ENCODE measurements at regions not wholly inside any gene's neighbourhood (a gene's known extent, or its start where the extent isn't known, plus 50 kb on each side); places are given as distances from the start of the nearest gene placed in this dataset.
"Not testable (repeated sequence)": the region's sequence is repeated elsewhere in the genome, so short reads cannot be mapped to it uniquely, and the experiment has no call there.

- H3K27me3 ChIP-seq (ENCODE audit: low read depth, low read length) = no peaks in the 10 kb centered on the region
- H3K9me3 ChIP-seq (ENCODE audit: insufficient read depth, low read length) = no peaks in the 10 kb centered on the region
- H3K4me1 ChIP-seq (ENCODE audit: low read length) = no peaks in the 10 kb centered on the region
- no peaks in the 10 kb centered on the region for H3K79me2 ChIP-seq (ENCODE audit: low read length)
- no peak overlapping the region for H3K27ac ChIP-seq (ENCODE audit: low read length)
- no peak overlapping the region for H3K4me2 ChIP-seq (ENCODE audit: low read length)
- H3K36me3 ChIP-seq (replicated peaks; ENCODE audit: low read depth, low read length) = no peaks in the 10 kb centered on the region
- no peak for TF ChIP-seq EZH2phosphoT487 (IDR thresholded peaks at IDR 0.05; ENCODE audit: low read depth)
- no peak for TF ChIP-seq CTCF (IDR thresholded peaks at IDR 0.05; ENCODE audit: low read depth, low read length)
- H3K4me3 ChIP-seq (ENCODE audit: low read length) = no peak overlapping the region
- H4K20me1 ChIP-seq (ENCODE audit: insufficient read depth, low read length) = no peaks in the 10 kb centered on the region
- no peak overlapping the region for H3K9ac ChIP-seq (ENCODE audit: low read length)
- no peak overlapping the region for H2AFZ ChIP-seq (ENCODE audit: low read depth, low read length)
These were observed 59.7 kb downstream of the HMGB3 start for GRCh38 chrX:151042842-151043241.

- not testable (repeated sequence) for H3K79me2 ChIP-seq (ENCODE audit: low read length); H2AFZ ChIP-seq (ENCODE audit: low read depth, low read length); H3K27ac ChIP-seq (ENCODE audit: low read length); H3K4me2 ChIP-seq (ENCODE audit: low read length); H3K9ac ChIP-seq (ENCODE audit: low read length); H3K9me3 ChIP-seq (ENCODE audit: insufficient read depth, low read length); H3K4me1 ChIP-seq (ENCODE audit: low read length); H3K36me3 ChIP-seq (replicated peaks; ENCODE audit: low read depth, low read length); H3K4me3 ChIP-seq (ENCODE audit: low read length); H3K27me3 ChIP-seq (ENCODE audit: low read depth, low read length); H4K20me1 ChIP-seq (ENCODE audit: insufficient read depth, low read length)
These were observed 83.2 kb downstream of the HMGB3 start for GRCh38 chrX:151066373-151066772.

GRCh38 chrX:151073767-151074166 lies 90.6 kb downstream of the HMGB3 start:
- no peak overlapping the region for H3K4me3 ChIP-seq (ENCODE audit: low read length)
- no peaks in the 10 kb centered on the region for H3K79me2 ChIP-seq (ENCODE audit: low read length)
- H2AFZ ChIP-seq (ENCODE audit: low read depth, low read length) = no peak overlapping the region
- H3K4me2 ChIP-seq (ENCODE audit: low read length) = no peak overlapping the region
- H3K9me3 ChIP-seq (ENCODE audit: insufficient read depth, low read length) = no peaks in the 10 kb centered on the region
- H3K36me3 ChIP-seq (replicated peaks; ENCODE audit: low read depth, low read length) = no peaks in the 10 kb centered on the region
- no peaks in the 10 kb centered on the region for H3K4me1 ChIP-seq (ENCODE audit: low read length)
- H3K27me3 ChIP-seq (ENCODE audit: low read depth, low read length) = no peaks in the 10 kb centered on the region
- no peak overlapping the region for H3K9ac ChIP-seq (ENCODE audit: low read length)
- no peak overlapping the region for H3K27ac ChIP-seq (ENCODE audit: low read length)
- TF ChIP-seq CTCF (IDR thresholded peaks at IDR 0.05; ENCODE audit: low read depth, low read length) (no peak), EZH2phosphoT487 (IDR thresholded peaks at IDR 0.05; ENCODE audit: low read depth) (no peak)
- no peaks in the 10 kb centered on the region for H4K20me1 ChIP-seq (ENCODE audit: insufficient read depth, low read length)

GRCh38 chrX:151081016-151081415 lies 95.4 kb upstream of the GPR50 start:
- TF ChIP-seq CTCF (IDR thresholded peaks at IDR 0.05; ENCODE audit: low read depth, low read length) (no peak), EZH2phosphoT487 (IDR thresholded peaks at IDR 0.05; ENCODE audit: low read depth) (no peak)
- H3K27me3 ChIP-seq (ENCODE audit: low read depth, low read length) = no peaks in the 10 kb centered on the region
- H3K27ac ChIP-seq (ENCODE audit: low read length) = no peak overlapping the region
- no peaks in the 10 kb centered on the region; the same call in 1 of the 2 replicates for H3K4me1 ChIP-seq (ENCODE audit: low read length)
- H3K9me3 ChIP-seq (ENCODE audit: insufficient read depth, low read length) = no peaks in the 10 kb centered on the region
- H3K79me2 ChIP-seq (ENCODE audit: low read length) = no peaks in the 10 kb centered on the region
- no peak overlapping the region for H3K4me3 ChIP-seq (ENCODE audit: low read length)
- no peak overlapping the region for H3K9ac ChIP-seq (ENCODE audit: low read length)
- no peaks in the 10 kb centered on the region for H4K20me1 ChIP-seq (ENCODE audit: insufficient read depth, low read length)
- H3K4me2 ChIP-seq (ENCODE audit: low read length) = no peak overlapping the region
- H3K36me3 ChIP-seq (replicated peaks; ENCODE audit: low read depth, low read length) = no peaks in the 10 kb centered on the region
- no peak overlapping the region for H2AFZ ChIP-seq (ENCODE audit: low read depth, low read length)
